Right renal pelvis (tissue), 4 donors: ENCODE measurements at regions not wholly inside any gene's neighbourhood (a gene's known extent, or its start where the extent isn't known, plus 50 kb on each side); places are given as distances from the start of the nearest gene placed in this dataset.
"Not testable (repeated sequence)": the region's sequence is repeated elsewhere in the genome, so short reads cannot be mapped to it uniquely, and the experiment has no call there.

Experiments
- DNase-seq, 4 donors: peaks; one replicate each; pipeline ENCODE4 v3.0.0-alpha.2; 2013; ENCODE audit warnings: low read depth in 4 of 4, low spot score in 3 of 4, missing footprints in 1 of 4

- no peak for DNase-seq
These were observed 171.0 kb upstream of the PZP start for GRCh38 chr12:9379023-9379742.

- no peak for DNase-seq
These were observed 170.2 kb upstream of the PZP start for GRCh38 chr12:9378430-9378835.

- no peak for DNase-seq
These were observed 164.0 kb upstream of the PZP start for GRCh38 chr12:9372202-9372601.

DNA sequence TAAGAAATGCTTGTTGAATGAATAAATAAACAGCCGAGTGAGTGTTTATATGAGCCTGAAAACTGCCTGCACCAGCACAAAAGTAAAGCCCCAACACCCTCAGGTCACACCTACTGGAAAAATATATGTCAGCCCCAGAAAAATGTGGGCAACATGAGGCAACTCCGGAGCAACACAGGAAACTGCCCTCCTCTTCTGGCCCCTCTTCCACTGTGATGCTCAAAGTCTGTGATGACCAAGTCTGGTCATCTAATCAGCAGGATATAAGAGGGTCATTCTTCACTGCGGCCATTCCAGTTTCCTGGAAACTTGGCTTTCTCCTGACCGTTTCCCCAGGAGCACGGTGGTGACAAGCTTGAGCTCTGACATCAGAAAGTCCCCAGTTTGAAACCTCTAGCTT lies 159.6 kb upstream of the PZP start:
- no peak for DNase-seq

- no peak for DNase-seq
These were observed 159.0 kb upstream of the PZP start for GRCh38 chr12:9367201-9367600.

- no peak for DNase-seq
These were observed 157.1 kb upstream of the PZP start for GRCh38 chr12:9365296-9365695.

DNA sequence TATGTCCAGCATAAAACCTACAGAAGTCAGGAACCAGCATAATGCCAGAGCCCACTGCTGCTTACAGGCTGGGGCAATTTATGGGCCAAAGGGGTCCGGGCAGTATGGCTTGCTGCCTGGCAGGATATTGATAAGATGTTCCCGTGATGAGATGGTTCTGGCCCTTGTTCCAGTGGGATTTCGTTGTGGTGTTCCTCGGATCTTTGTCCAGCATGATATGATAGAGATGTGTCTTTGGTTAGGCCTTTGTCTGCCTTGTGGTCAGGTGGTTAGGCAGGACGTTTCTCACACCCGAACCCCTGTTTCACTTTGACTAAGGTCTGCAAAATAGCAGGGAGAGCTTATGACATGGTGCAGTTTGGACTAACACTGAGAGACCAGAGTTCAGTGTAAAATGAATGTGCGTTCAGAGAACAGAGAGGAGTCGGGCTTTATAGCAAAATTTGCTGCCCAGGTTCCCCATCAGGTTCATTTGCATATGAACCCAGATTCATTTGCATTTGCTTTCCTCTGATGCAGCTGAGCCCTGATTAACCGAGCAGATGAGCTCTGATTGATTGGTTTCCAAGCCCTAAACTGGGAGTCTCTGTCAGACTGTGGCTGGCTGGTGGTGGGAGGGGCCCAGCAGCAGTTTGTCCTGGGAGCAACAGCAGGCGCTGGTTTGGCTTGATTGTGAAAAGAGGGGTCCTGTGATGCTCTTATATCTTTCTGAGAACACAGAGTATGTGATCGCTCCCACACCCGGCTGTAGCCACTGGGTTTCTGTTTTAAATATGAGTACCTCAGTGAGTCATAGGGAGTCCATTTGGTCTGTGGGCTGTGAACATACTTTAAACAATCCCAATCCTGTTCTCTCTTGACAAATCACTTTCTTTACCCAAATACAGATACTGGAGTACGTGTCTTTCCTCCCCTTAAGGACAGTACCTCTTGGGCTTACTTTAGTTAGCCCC lies 156.3 kb upstream of the PZP start:
- no peak for DNase-seq

- DNase-seq: no peak
These were observed 154.9 kb upstream of the PZP start for GRCh38 chr12:9363145-9363544.

GRCh38 chr12:9361879-9362326 lies 153.7 kb upstream of the PZP start:
- DNase-seq: no peak

DNA sequence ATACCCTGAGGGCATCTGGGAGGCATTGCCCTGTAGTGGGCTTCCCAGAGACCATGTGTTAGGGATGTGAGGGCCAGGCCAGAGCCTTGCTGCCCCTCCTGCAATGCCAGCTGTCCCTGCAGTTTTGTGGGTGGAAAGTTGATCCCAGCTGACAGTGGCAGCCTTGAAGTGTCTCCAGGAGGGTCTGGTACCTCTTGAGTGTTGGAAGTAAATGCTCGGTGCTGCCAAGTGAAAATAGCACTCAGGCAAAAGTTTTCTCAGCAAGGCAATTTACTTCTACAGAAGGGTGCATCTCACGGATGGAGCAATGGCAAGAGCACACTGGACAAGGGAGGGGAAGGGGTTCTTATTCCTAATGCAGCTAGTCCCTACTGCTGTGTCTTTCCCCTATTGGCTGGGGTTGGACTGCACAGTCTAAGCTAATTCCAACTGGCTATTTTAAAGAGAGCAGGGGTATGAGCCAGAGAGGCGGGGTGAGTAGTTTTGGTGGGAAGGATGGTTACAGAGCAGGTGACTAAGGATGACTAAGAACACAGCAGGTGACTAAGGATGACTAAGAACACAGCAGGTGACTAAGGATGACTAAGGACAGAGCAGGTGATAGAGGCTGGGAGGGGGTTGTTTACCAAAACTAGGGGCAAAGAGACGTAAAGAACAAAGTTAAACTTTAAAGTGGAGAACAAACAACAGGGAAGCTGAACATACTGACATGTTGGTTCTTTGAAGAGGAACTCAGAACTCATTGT lies 146.0 kb upstream of the PZP start:
- not testable (repeated sequence) for DNase-seq

- no peak for DNase-seq
These were observed 142.9 kb upstream of the PZP start for GRCh38 chr12:9351136-9351535.

DNA sequence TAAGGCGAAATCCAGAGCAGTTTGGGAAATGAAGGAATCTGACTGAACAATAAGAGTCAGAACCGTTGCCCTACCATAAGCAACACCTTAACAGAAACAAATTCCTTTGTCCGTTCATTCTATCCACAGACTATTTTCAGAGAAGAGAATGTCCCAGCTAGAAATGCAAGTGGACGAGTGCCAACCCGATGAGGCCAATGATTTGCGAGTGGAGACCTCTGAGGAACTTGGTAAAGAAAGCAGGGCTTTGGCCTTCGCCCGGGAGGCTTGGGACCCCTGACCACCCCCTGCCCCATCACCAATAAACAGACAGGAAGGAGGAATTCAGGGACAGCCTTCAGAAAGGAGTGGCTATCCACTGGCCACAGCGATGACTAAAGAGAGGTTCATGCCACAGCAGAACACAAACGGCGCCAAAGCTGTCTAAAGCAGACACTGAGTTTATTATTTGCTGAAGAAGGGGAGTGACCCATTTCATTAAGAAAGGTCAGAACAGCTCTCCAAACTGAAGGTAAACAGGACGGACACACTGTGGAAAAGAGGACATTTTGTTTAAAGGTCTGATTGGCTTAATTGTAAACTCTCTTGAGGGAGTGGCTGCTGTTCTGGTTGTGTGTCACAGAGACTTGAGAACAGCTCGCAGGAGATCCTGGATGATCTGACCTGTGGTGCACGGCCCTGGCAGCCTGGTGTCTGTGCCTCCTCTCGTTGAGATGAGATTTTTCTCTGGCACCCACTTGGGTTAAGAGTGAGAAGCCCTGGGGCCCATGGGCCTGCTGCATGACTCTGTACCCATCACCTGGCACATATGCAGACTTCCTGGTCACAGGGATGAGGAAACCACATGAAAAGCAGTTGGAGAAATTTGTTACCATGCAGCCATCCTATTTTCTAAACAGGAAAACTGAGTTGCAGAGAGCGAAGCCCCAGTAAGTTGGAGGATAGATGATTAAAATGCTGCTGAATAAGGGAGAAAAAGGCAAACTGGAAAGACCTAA lies 142.0 kb upstream of the PZP start:
- no peak for DNase-seq

- no peak for DNase-seq
These were observed 140.8 kb upstream of the PZP start for GRCh38 chr12:9348906-9349518.

GRCh38 chr12:9347328-9348127 lies 139.3 kb upstream of the PZP start:
- no peak for DNase-seq

DNA sequence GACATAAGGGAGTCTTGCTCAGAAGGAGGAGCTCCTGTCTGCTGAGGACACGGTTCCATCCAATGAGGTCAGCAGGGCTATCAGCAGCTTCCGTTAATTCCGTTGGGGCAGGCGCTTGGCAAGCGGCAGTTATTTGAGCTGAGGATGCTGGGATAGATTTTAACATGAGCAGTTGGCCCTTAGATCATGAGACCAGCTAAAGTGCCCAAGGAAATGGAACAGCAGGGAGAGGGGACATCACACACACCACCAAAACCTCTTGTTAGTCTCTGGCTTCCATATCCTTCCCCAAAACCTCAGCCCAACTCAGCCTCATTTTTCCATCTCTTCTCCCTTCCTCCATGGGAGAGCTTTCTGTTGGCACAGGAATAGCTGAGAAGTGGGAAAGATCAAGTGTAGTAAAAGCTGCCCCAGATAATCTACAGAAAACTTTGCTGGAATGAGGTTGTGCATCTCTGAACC lies 138.7 kb upstream of the PZP start:
- DNase-seq: no peak

GRCh38 chr12:9345171-9345570 lies 137.0 kb upstream of the PZP start:
- no peak for DNase-seq

DNA sequence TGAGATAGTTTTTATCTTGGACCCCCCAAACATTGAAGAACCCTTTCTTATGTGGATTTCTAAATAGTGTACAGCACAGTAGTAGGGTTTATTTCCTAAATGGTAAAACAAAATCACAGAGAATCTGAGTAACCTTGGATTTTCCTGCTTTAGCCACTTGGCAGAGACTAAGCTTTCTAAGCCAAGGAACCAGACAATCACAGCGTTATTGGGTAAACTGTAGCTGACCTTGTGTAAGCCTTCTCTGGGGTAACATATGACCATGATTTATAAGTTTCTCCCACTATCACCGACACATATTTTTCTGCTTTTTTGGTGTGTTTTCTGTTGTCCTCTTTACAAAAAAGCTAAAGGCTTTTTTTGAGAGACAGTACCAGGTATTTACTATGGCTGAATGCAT lies 136.3 kb upstream of the PZP start:
- DNase-seq: no peak

DNA sequence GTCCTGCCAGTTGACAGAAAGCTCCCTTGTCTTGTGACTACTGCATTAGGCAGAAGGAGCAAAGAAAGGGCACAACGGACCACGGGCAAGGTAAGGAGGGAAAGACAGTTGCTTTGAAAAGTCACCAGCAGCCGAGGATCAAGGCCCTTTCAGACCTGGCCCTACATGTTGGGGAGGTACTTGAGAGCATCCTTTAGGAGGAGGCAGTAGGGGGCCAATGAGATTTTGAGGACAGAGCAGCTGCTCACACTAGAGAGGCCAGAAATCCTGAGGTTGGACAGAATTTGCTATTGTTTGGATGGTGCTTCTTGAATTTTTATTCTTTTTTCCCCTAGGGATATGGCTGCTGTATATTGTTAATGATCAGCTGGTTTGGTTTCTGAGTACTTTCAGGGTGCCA lies 135.5 kb upstream of the PZP start:
- DNase-seq: no peak
